Thoracic aorta (tissue), 2 donors: ENCODE measurements at regions not wholly inside any gene's neighbourhood (a gene's known extent, or its start where the extent isn't known, plus 50 kb on each side); places are given as distances from the start of the nearest gene placed in this dataset.

Source experiments
- ATAC-seq: fragments of 150-250 bp; one replicate; pipeline ENCODE4 v1.8.0; 2017; ENCODE audit warnings: low read depth; ENCODE audit not compliant: insufficient number of reproducible peaks, low FRiP score
- DNase-seq: peaks from one replicate; pipeline ENCODE4 v3.0.0-alpha.2; 2020; ENCODE audit warnings: low spot score
- H3K27ac ChIP-seq, 2 donors: fragments of 200-600 bp; sonication (generic); 1 replicate in 1 of 2; 2 replicates in 1 of 2; pipeline ENCODE4 v1.5.1; 2016; ENCODE audit warnings: mild to moderate bottlenecking in 2 of 2, moderate library complexity in 2 of 2
- H3K27me3 ChIP-seq: fragments of 200-600 bp; sonication (generic); replicated peaks from 2 replicates; pipeline ENCODE4 v1.6.0; 2016; ENCODE audit warnings: mild to moderate bottlenecking; ENCODE audit not compliant: insufficient read depth
- H3K36me3 ChIP-seq: fragments of 200-600 bp; sonication (generic); one replicate; pipeline ENCODE4 v1.5.1; 2016
- H3K4me1 ChIP-seq, 2 donors: fragments of 200-600 bp; sonication (generic); 1 replicate in 1 of 2; 2 replicates in 1 of 2; pipeline versions ENCODE4 v1.5.1 to v1.6.0; 2016; ENCODE audit warnings: low read depth in 2 of 2, mild to moderate bottlenecking in 1 of 2; ENCODE audit not compliant: control insufficient read depth in 1 of 2
- H3K4me3 ChIP-seq: fragments of 200-600 bp; sonication (generic); 2 replicates; pipeline ENCODE4 v1.5.1; 2016; ENCODE audit warnings: mild to moderate bottlenecking
- H3K9me3 ChIP-seq: fragments of 200-600 bp; sonication (generic); 2 replicates; pipeline ENCODE4 v1.5.1; 2016
- CTCF ChIP-seq: fragments of 200-600 bp; sonication (generic); IDR thresholded peaks from one replicate; pipeline ENCODE4 v1.5.1; 2019; ENCODE audit warnings: antibody characterized with exemption

GRCh38 chr20:39464238-39464637 is 502.1 kb downstream of the DHX35 start:
- Histone ChIP-seq H3K4me1 (no peaks in the 10 kb centered on the region), H3K4me3 (no peak overlapping the region), H3K36me3 (no peaks in the 10 kb centered on the region), H3K27me3 (no peaks in the 10 kb centered on the region), H3K9me3 (no peaks in the 10 kb centered on the region), H3K27ac (no peak overlapping the region)
- DNase-seq (no peak), ATAC-seq (no peak)
- no peak for TF ChIP-seq CTCF

- ATAC-seq, result no peak
- H3K36me3 ChIP-seq, result no peaks in the 10 kb centered on the region
- no peak for TF ChIP-seq CTCF
- no peaks in the 10 kb centered on the region for H3K9me3 ChIP-seq
- no peaks in the 10 kb centered on the region for H3K4me1 ChIP-seq
- no peak overlapping the region for H3K4me3 ChIP-seq
- no peak for DNase-seq
- no peak overlapping the region for H3K27ac ChIP-seq
- no peaks in the 10 kb centered on the region for H3K27me3 ChIP-seq
Observed at GRCh38 chr20:39462416-39462945, 500.3 kb downstream of the DHX35 start.

- Histone ChIP-seq H3K4me3 (no peak overlapping the region), H3K27ac (no peak overlapping the region)
- TF ChIP-seq CTCF, result no peak
Observed at GRCh38 chr20:39458452-39458851, 496.3 kb downstream of the DHX35 start.

GRCh38 chr20:39453890-39454289 is 491.7 kb downstream of the DHX35 start:
- no peak for TF ChIP-seq CTCF
- no peaks in the 10 kb centered on the region for H3K27me3 ChIP-seq
- DNase-seq, result no peak
- H3K27ac ChIP-seq, result no peak overlapping the region
- H3K4me3 ChIP-seq, result no peak overlapping the region
- no peak for ATAC-seq
- H3K36me3 ChIP-seq, result no peaks in the 10 kb centered on the region
- no peaks in the 10 kb centered on the region for H3K9me3 ChIP-seq
- no peaks in the 10 kb centered on the region for H3K4me1 ChIP-seq

More at GRCh38 chr20:39458452-39458851, 496.3 kb downstream of the DHX35 start:
- Histone ChIP-seq H3K4me1 (no peaks in the 10 kb centered on the region), H3K9me3 (no peaks in the 10 kb centered on the region), H3K27me3 (no peaks in the 10 kb centered on the region), H3K36me3 (no peaks in the 10 kb centered on the region)
- DNase-seq, result no peak
- no peak for ATAC-seq

GRCh38 chr20:39452583-39453340 is 490.6 kb downstream of the DHX35 start:
- Histone ChIP-seq H3K4me3 (no peak overlapping the region), H3K36me3 (no peaks in the 10 kb centered on the region), H3K4me1 (no peaks in the 10 kb centered on the region), H3K27me3 (no peaks in the 10 kb centered on the region), H3K27ac (no peak overlapping the region), H3K9me3 (no peaks in the 10 kb centered on the region)
- no peak for DNase-seq
- ATAC-seq, result no peak
- no peak for TF ChIP-seq CTCF
